Activated B cell treated with CpG ODN at 0.5 μM for 24 hours (primary cell): ENCODE measurements at regions not wholly inside any gene's neighbourhood (a gene's known extent, or its start where the extent isn't known, plus 50 kb on each side); places are given as distances from the start of the nearest gene placed in this dataset.
A peak's percentile ranks its signal among the peaks of the same experiment; 100 is the strongest.

Experiments used
- ATAC-seq: fragments of 200-7000 bp; cut with Tn5 transposase; one replicate; pipeline ENCODE4 v1.10.0; 2021; ENCODE audit warnings: low read depth, mild to moderate bottlenecking, moderate library complexity
- CTCF ChIA-PET: fragments of 350-600 bp; sonication (Branson Sonifier 250); formaldehyde crosslinking; loops from one replicate; lab custom pipeline; 2021; ENCODE audit warnings: antibody characterized with exemption; lab: Charles Lee
- POLR2A ChIA-PET: fragments of 350-600 bp; sonication (Branson Sonifier 250); formaldehyde crosslinking; loops from one replicate; lab custom pipeline; 2021; ENCODE audit warnings: antibody characterized with exemption; lab: Charles Lee
- DNase-seq: peaks from one replicate; pipeline ENCODE4 v3.0.0; 2022
- H3K27ac Mint-ChIP-seq: one replicate; pipeline ENCODE4 v1.8.0; 2020; ENCODE audit warnings: mixed read lengths
- H3K27me3 Mint-ChIP-seq: one replicate; pipeline ENCODE4 v1.8.0; 2021; ENCODE audit warnings: mixed read lengths
- H3K36me3 Mint-ChIP-seq: one replicate; pipeline ENCODE4 v1.8.0; 2021; ENCODE audit warnings: low read depth, mixed read lengths
- H3K4me1 Mint-ChIP-seq: one replicate; pipeline ENCODE4 v1.8.0; 2021; ENCODE audit warnings: mixed read lengths
- H3K4me3 Mint-ChIP-seq: one replicate; pipeline ENCODE4 v1.8.0; 2020; ENCODE audit warnings: mild to moderate bottlenecking, mixed read lengths
- H3K9me3 Mint-ChIP-seq: one replicate; pipeline ENCODE4 v1.8.0; 2020; ENCODE audit warnings: mixed read lengths
- CTCF ChIP-seq: fragments of 200-600 bp; IDR thresholded peaks from one replicate; pipeline ENCODE4 v1.8.0; 2022; ENCODE audit warnings: antibody characterized with exemption, mild to moderate bottlenecking
- intact Hi-C: fragments of 100-400 bp; cut with micrococcal nuclease; formaldehyde crosslinking; loops from one replicate; pipeline ENCODE4 v1.15.1; 2024

- no peak for DNase-seq
- CTCF ChIA-PET: no interaction called here
- peaks cover 7% of the 10 kb centered on the region for H3K4me1 Mint-ChIP-seq
Measured at GRCh38 chr5:89707891-89708290, 701.7 kb downstream of the CETN3 start.

GRCh38 chr5:89706731-89707130, 702.8 kb downstream of the CETN3 start:
- Mint-ChIP-seq H3K4me3 (no peak overlapping the region), H3K9me3 (no peaks in the 10 kb centered on the region), H3K36me3 (no peaks in the 10 kb centered on the region), H3K27ac (no peak overlapping the region), H3K4me1 (peaks cover 7% of the 10 kb centered on the region), H3K27me3 (peaks cover 4% of the 10 kb centered on the region)
- TF ChIP-seq CTCF: no peak
- DNase-seq: no peak
- CTCF ChIA-PET: no interaction called here
- intact Hi-C loops: no loop called here
- ATAC-seq: no peak
- POLR2A ChIA-PET: no interaction called here

More at GRCh38 chr5:89707891-89708290, 701.7 kb downstream of the CETN3 start:
- no peaks in the 10 kb centered on the region for H3K36me3 Mint-ChIP-seq
- no peak overlapping the region for H3K4me3 Mint-ChIP-seq
- no peak overlapping the region for H3K27ac Mint-ChIP-seq
- POLR2A ChIA-PET: no interaction called here
- no peak for TF ChIP-seq CTCF
- peaks cover 4% of the 10 kb centered on the region for H3K27me3 Mint-ChIP-seq
- ATAC-seq: peak; percentile 28
- H3K9me3 Mint-ChIP-seq: no peaks in the 10 kb centered on the region
- intact Hi-C loops: no loop called here

GRCh38 chr5:89703817-89704216, 705.7 kb downstream of the CETN3 start:
- H3K4me3 Mint-ChIP-seq: no peak overlapping the region
- TF ChIP-seq CTCF: no peak
- H3K27me3 Mint-ChIP-seq: peaks cover 4% of the 10 kb centered on the region
- intact Hi-C loops: no loop called here
- ATAC-seq: no peak
- ChIA-PET CTCF (no interaction called here), POLR2A (no interaction called here)
- H3K27ac Mint-ChIP-seq: no peak overlapping the region
- peaks cover 7% of the 10 kb centered on the region for H3K4me1 Mint-ChIP-seq
- no peak for DNase-seq
- H3K36me3 Mint-ChIP-seq: no peaks in the 10 kb centered on the region
- H3K9me3 Mint-ChIP-seq: peaks cover 2% of the 10 kb centered on the region

GRCh38 chr5:89698028-89698427, 711.5 kb downstream of the CETN3 start:
- peaks cover 2% of the 10 kb centered on the region for H3K9me3 Mint-ChIP-seq
- intact Hi-C loops: no loop called here
- no peak for TF ChIP-seq CTCF
- H3K36me3 Mint-ChIP-seq: no peaks in the 10 kb centered on the region
- H3K4me1 Mint-ChIP-seq: no peaks in the 10 kb centered on the region
- CTCF ChIA-PET: no interaction called here
- no peaks in the 10 kb centered on the region for H3K27me3 Mint-ChIP-seq
- POLR2A ChIA-PET: no interaction called here
- no peak overlapping the region for H3K4me3 Mint-ChIP-seq
- DNase-seq: no peak
- ATAC-seq: no peak
- H3K27ac Mint-ChIP-seq: no peak overlapping the region

- no peaks in the 10 kb centered on the region for H3K4me1 Mint-ChIP-seq
- POLR2A ChIA-PET: no interaction called here
- DNase-seq (no peak), ATAC-seq (no peak)
- TF ChIP-seq CTCF: no peak
- no peak overlapping the region for H3K4me3 Mint-ChIP-seq
- intact Hi-C loops: no loop called here
- H3K36me3 Mint-ChIP-seq: no peaks in the 10 kb centered on the region
- no peak overlapping the region for H3K27ac Mint-ChIP-seq
- no peaks in the 10 kb centered on the region for H3K27me3 Mint-ChIP-seq
- CTCF ChIA-PET: no interaction called here
- peaks cover 2% of the 10 kb centered on the region for H3K9me3 Mint-ChIP-seq
Measured at GRCh38 chr5:89697581-89697980, 712.0 kb downstream of the CETN3 start.
